ENCODE measurements at regions not wholly inside any gene's neighbourhood (a gene's known extent, or its start where the extent isn't known, plus 50 kb on each side); places are given as distances from the start of the nearest gene placed in this dataset.

- Histone ChIP-seq H3K27ac (replicated peaks; ENCODE audit: low read length) (no peak overlapping the region), H3K18ac (ENCODE audit: low read length) (no peak overlapping the region), H3K4me1 (ENCODE audit: control insufficient read depth in 2 of 2, insufficient read depth in 1 of 2, low read depth in 1 of 2, low read length in 2 of 2) (peaks cover 6 to 7% of the 10 kb centered on the region in 2 donors), H2BK5ac (ENCODE audit: low read length) (no peak overlapping the region), H4K91ac (ENCODE audit: low read depth, low read length, poor library complexity) (no peak overlapping the region), H4K8ac (ENCODE audit: low read depth, low read length) (no peak overlapping the region), H3K23ac (ENCODE audit: low read depth, low read length, poor library complexity) (no peak overlapping the region), H2BK12ac (ENCODE audit: low read length) (no peak overlapping the region), H3K4me2 (ENCODE audit: insufficient read depth, low read length, poor library complexity, severe bottlenecking) (no peak overlapping the region), H3K36me3 (replicated peaks in 1 of 2; ENCODE audit: control insufficient read depth in 2 of 2, insufficient read depth in 2 of 2, low read length in 2 of 2) (no peaks in the 10 kb centered on the region), H2BK120ac (ENCODE audit: low read depth, low read length) (no peak overlapping the region), H3K9me3 (replicated peaks in 1 of 2; ENCODE audit: control insufficient read depth in 2 of 2, insufficient read depth in 1 of 2, low read depth in 1 of 2, low read length in 2 of 2) (peaks cover 0 to 2% of the 10 kb centered on the region in 2 donors), H2AFZ (ENCODE audit: low read length) (no peak overlapping the region), H2BK15ac (ENCODE audit: low read length) (no peak overlapping the region), H3K27me3 (ENCODE audit: control insufficient read depth in 3 of 3, insufficient read depth in 3 of 3, low read depth in 1 of 3, low read length in 3 of 3) (no peaks in the 10 kb centered on the region), H3K4me3 (ENCODE audit: low read length in 2 of 2) (no peak overlapping the region), H3K79me1 (ENCODE audit: low read depth, low read length) (no peaks in the 10 kb centered on the region), H2AK5ac (ENCODE audit: low read depth, low read length) (no peak overlapping the region), H3K14ac (ENCODE audit: low read length) (no peak overlapping the region), H3K9ac (ENCODE audit: low read depth, low read length, poor library complexity) (no peak overlapping the region), H3K4ac (ENCODE audit: low read length) (no peak overlapping the region)
- WGBS, 2 donors (ENCODE audit: extremely low coverage in 2 of 2, insufficient read length in 2 of 2, insufficient replicate concordance in 1 of 2) = no CpG with 5 or more reads among the region's 1 CpG
- DNase-seq (ENCODE audit: low spot score) = no peak
Observed at GRCh38 chr6:12364621-12365020, 74.5 kb downstream of the EDN1 start.

- Histone ChIP-seq H3K4me2 (ENCODE audit: insufficient read depth, low read length, poor library complexity, severe bottlenecking) (no peak overlapping the region), H2BK12ac (ENCODE audit: low read length) (no peak overlapping the region), H3K23ac (ENCODE audit: low read depth, low read length, poor library complexity) (no peak overlapping the region), H3K14ac (ENCODE audit: low read length) (no peak overlapping the region), H2BK15ac (ENCODE audit: low read length) (no peak overlapping the region), H3K4ac (ENCODE audit: low read length) (no peak overlapping the region), H3K79me1 (ENCODE audit: low read depth, low read length) (no peaks in the 10 kb centered on the region), H3K27ac (replicated peaks; ENCODE audit: low read length) (no peak overlapping the region), H3K27me3 (ENCODE audit: control insufficient read depth in 3 of 3, insufficient read depth in 3 of 3, low read depth in 1 of 3, low read length in 3 of 3) (no peaks in the 10 kb centered on the region), H3K18ac (ENCODE audit: low read length) (no peak overlapping the region), H3K4me3 (ENCODE audit: low read length in 2 of 2) (no peak overlapping the region), H4K91ac (ENCODE audit: low read depth, low read length, poor library complexity) (no peak overlapping the region), H2BK120ac (ENCODE audit: low read depth, low read length) (no peak overlapping the region), H3K36me3 (replicated peaks in 1 of 2; ENCODE audit: control insufficient read depth in 2 of 2, insufficient read depth in 2 of 2, low read length in 2 of 2) (no peaks in the 10 kb centered on the region), H2BK5ac (ENCODE audit: low read length) (no peak overlapping the region), H3K9ac (ENCODE audit: low read depth, low read length, poor library complexity) (no peak overlapping the region), H3K9me3 (replicated peaks in 1 of 2; ENCODE audit: control insufficient read depth in 2 of 2, insufficient read depth in 1 of 2, low read depth in 1 of 2, low read length in 2 of 2) (peaks cover 0 to 2% of the 10 kb centered on the region in 2 donors), H4K8ac (ENCODE audit: low read depth, low read length) (no peak overlapping the region), H3K4me1 (ENCODE audit: control insufficient read depth in 2 of 2, insufficient read depth in 1 of 2, low read depth in 1 of 2, low read length in 2 of 2) (peaks cover 6 to 7% of the 10 kb centered on the region in 2 donors), H2AFZ (ENCODE audit: low read length) (no peak overlapping the region), H2AK5ac (ENCODE audit: low read depth, low read length) (no peak overlapping the region)
- WGBS, 2 donors (ENCODE audit: extremely low coverage in 2 of 2, insufficient read length in 2 of 2, insufficient replicate concordance in 1 of 2) = no CpG with 5 or more reads among the region's 5 CpGs
- DNase-seq (ENCODE audit: low spot score) = no peak
Observed at GRCh38 chr6:12366731-12367130, 76.6 kb downstream of the EDN1 start.

- H3K4me3 ChIP-seq (ENCODE audit: low read length in 2 of 2) = no peak overlapping the region
- no peaks in the 10 kb centered on the region for H3K36me3 ChIP-seq (replicated peaks in 1 of 2; ENCODE audit: control insufficient read depth in 2 of 2, insufficient read depth in 2 of 2, low read length in 2 of 2)
- no peaks in the 10 kb centered on the region for H3K79me1 ChIP-seq (ENCODE audit: low read depth, low read length)
- H3K14ac ChIP-seq (ENCODE audit: low read length) = no peak overlapping the region
- no peak overlapping the region for H2BK5ac ChIP-seq (ENCODE audit: low read length)
- no peak overlapping the region for H3K4me2 ChIP-seq (ENCODE audit: insufficient read depth, low read length, poor library complexity, severe bottlenecking)
- no peak overlapping the region for H2BK15ac ChIP-seq (ENCODE audit: low read length)
- no peak overlapping the region for H4K91ac ChIP-seq (ENCODE audit: low read depth, low read length, poor library complexity)
- H3K9me3 ChIP-seq (replicated peaks in 1 of 2; ENCODE audit: control insufficient read depth in 2 of 2, insufficient read depth in 1 of 2, low read depth in 1 of 2, low read length in 2 of 2) = peaks cover 0 to 2% of the 10 kb centered on the region in 2 donors
- no peak overlapping the region for H3K18ac ChIP-seq (ENCODE audit: low read length)
- H3K23ac ChIP-seq (ENCODE audit: low read depth, low read length, poor library complexity) = no peak overlapping the region
- H2AK5ac ChIP-seq (ENCODE audit: low read depth, low read length) = no peak overlapping the region
- H3K4me1 ChIP-seq (ENCODE audit: control insufficient read depth in 2 of 2, insufficient read depth in 1 of 2, low read depth in 1 of 2, low read length in 2 of 2) = peaks cover 6 to 7% of the 10 kb centered on the region in 2 donors
- no peaks in the 10 kb centered on the region for H3K27me3 ChIP-seq (ENCODE audit: control insufficient read depth in 3 of 3, insufficient read depth in 3 of 3, low read depth in 1 of 3, low read length in 3 of 3)
- no peak overlapping the region for H2BK12ac ChIP-seq (ENCODE audit: low read length)
- no peak for DNase-seq (ENCODE audit: low spot score)
- no CpG with 5 or more reads among the region's 1 CpG for WGBS, 2 donors (ENCODE audit: extremely low coverage in 2 of 2, insufficient read length in 2 of 2, insufficient replicate concordance in 1 of 2)
- H3K9ac ChIP-seq (ENCODE audit: low read depth, low read length, poor library complexity) = no peak overlapping the region
- H2AFZ ChIP-seq (ENCODE audit: low read length) = no peak overlapping the region
- no peak overlapping the region for H3K27ac ChIP-seq (replicated peaks; ENCODE audit: low read length)
- no peak overlapping the region for H2BK120ac ChIP-seq (ENCODE audit: low read depth, low read length)
- no peak overlapping the region for H4K8ac ChIP-seq (ENCODE audit: low read depth, low read length)
- H3K4ac ChIP-seq (ENCODE audit: low read length) = no peak overlapping the region
Observed at GRCh38 chr6:12367412-12367811, 77.3 kb downstream of the EDN1 start.

- no peak overlapping the region for H3K14ac ChIP-seq (ENCODE audit: low read length)
- no peaks in the 10 kb centered on the region for H3K79me1 ChIP-seq (ENCODE audit: low read depth, low read length)
- DNase-seq (ENCODE audit: low spot score) = no peak
- no peak overlapping the region for H3K9ac ChIP-seq (ENCODE audit: low read depth, low read length, poor library complexity)
- H2BK5ac ChIP-seq (ENCODE audit: low read length) = no peak overlapping the region
- H3K4ac ChIP-seq (ENCODE audit: low read length) = no peak overlapping the region
- no peak overlapping the region for H2BK120ac ChIP-seq (ENCODE audit: low read depth, low read length)
- no peak overlapping the region for H3K23ac ChIP-seq (ENCODE audit: low read depth, low read length, poor library complexity)
- H3K18ac ChIP-seq (ENCODE audit: low read length) = no peak overlapping the region
- no peak overlapping the region for H2AK5ac ChIP-seq (ENCODE audit: low read depth, low read length)
- H2BK15ac ChIP-seq (ENCODE audit: low read length) = no peak overlapping the region
- H2AFZ ChIP-seq (ENCODE audit: low read length) = no peak overlapping the region
- H3K4me3 ChIP-seq (ENCODE audit: low read length in 2 of 2) = no peak overlapping the region
- H3K27me3 ChIP-seq (ENCODE audit: control insufficient read depth in 3 of 3, insufficient read depth in 3 of 3, low read depth in 1 of 3, low read length in 3 of 3) = no peaks in the 10 kb centered on the region
- H3K9me3 ChIP-seq (replicated peaks in 1 of 2; ENCODE audit: control insufficient read depth in 2 of 2, insufficient read depth in 1 of 2, low read depth in 1 of 2, low read length in 2 of 2) = no peaks in the 10 kb centered on the region
- WGBS, 2 donors (ENCODE audit: extremely low coverage in 2 of 2, insufficient read length in 2 of 2, insufficient replicate concordance in 1 of 2) = no CpG with 5 or more reads among the region's 1 CpG
- peaks cover 6 to 7% of the 10 kb centered on the region in 2 donors for H3K4me1 ChIP-seq (ENCODE audit: control insufficient read depth in 2 of 2, insufficient read depth in 1 of 2, low read depth in 1 of 2, low read length in 2 of 2)
- no peak overlapping the region for H3K4me2 ChIP-seq (ENCODE audit: insufficient read depth, low read length, poor library complexity, severe bottlenecking)
- no peak overlapping the region for H3K27ac ChIP-seq (replicated peaks; ENCODE audit: low read length)
- no peaks in the 10 kb centered on the region for H3K36me3 ChIP-seq (replicated peaks in 1 of 2; ENCODE audit: control insufficient read depth in 2 of 2, insufficient read depth in 2 of 2, low read length in 2 of 2)
- no peak overlapping the region for H2BK12ac ChIP-seq (ENCODE audit: low read length)
- no peak overlapping the region for H4K8ac ChIP-seq (ENCODE audit: low read depth, low read length)
- no peak overlapping the region for H4K91ac ChIP-seq (ENCODE audit: low read depth, low read length, poor library complexity)
Observed at GRCh38 chr6:12369355-12369754, 79.2 kb downstream of the EDN1 start.
